Keratinocyte (primary cell): ENCODE measurements at regions not wholly inside any gene's neighbourhood (a gene's known extent, or its start where the extent isn't known, plus 50 kb on each side); places are given as distances from the start of the nearest gene placed in this dataset.

ENCODE experiments used
- DNase-seq: peaks from one replicate; pipeline ENCODE4 v3.0.0-alpha.2; 2011; ENCODE audit warnings: low read depth, missing footprints, low spot score
- FAIRE-seq: peaks from 2 replicates; lab custom pipeline; 2011; peaks lifted over from hg19 to GRCh38; lab: Jason Lieb, UNC
- H2AFZ ChIP-seq: 2 replicates; pipeline ENCODE4 v1.6.0; 2012; ENCODE audit warnings: low read length, control low read depth, inconsistent platforms; ENCODE audit not compliant: control insufficient read depth
- H3K27ac ChIP-seq: 2 replicates; pipeline ENCODE4 v1.5.1; 2011; ENCODE audit warnings: low read length; ENCODE audit not compliant: control insufficient read depth, insufficient read depth
- H3K27me3 ChIP-seq: 3 replicates; pipeline ENCODE4 v1.6.0; 2011; ENCODE audit warnings: low read length; ENCODE audit not compliant: control insufficient read depth, insufficient read depth; ENCODE audit errors: extremely low read depth
- H3K36me3 ChIP-seq, 2 experiments: 2 replicates in 1 of 2; 3 replicates in 1 of 2; pipeline ENCODE4 v1.5.1; 2011; ENCODE audit warnings: low read length in 2 of 2, mild to moderate bottlenecking in 1 of 2; ENCODE audit not compliant: control insufficient read depth in 2 of 2, insufficient read depth in 2 of 2; ENCODE audit errors: extremely low read depth in 1 of 2
- H3K4me1 ChIP-seq: 3 replicates; pipeline ENCODE4 v1.5.1; 2011; ENCODE audit warnings: low read length; ENCODE audit not compliant: control insufficient read depth, insufficient read depth; ENCODE audit errors: extremely low read depth
- H3K4me2 ChIP-seq: 3 replicates; pipeline ENCODE4 v1.6.0; 2011; ENCODE audit warnings: low read depth, low read length; ENCODE audit not compliant: control insufficient read depth, insufficient read depth; ENCODE audit errors: extremely low read depth
- H3K4me3 ChIP-seq, 3 experiments: fragments of 200-600 bp in 1 of 3; sonication (generic) in 1 of 3; 2 replicates in 2 of 3; 3 replicates in 1 of 3; pipeline ENCODE4 v1.5.1; 2011 to 2016; ENCODE audit warnings: low read length in 3 of 3, mild to moderate bottlenecking in 3 of 3, control low read depth in 2 of 3, inconsistent platforms in 1 of 3, low read depth in 1 of 3, mixed read lengths in 1 of 3, mixed run types in 1 of 3, moderate library complexity in 1 of 3; ENCODE audit not compliant: control insufficient read depth in 2 of 3, insufficient read depth in 2 of 3; ENCODE audit errors: extremely low read depth in 1 of 3
- H3K79me2 ChIP-seq: 2 replicates; pipeline ENCODE4 v1.6.0; 2012; ENCODE audit warnings: low read length; ENCODE audit not compliant: control insufficient read depth, insufficient read depth
- H3K9ac ChIP-seq: 3 replicates; pipeline ENCODE4 v1.6.0; 2011; ENCODE audit warnings: low read length; ENCODE audit not compliant: control insufficient read depth, insufficient read depth; ENCODE audit errors: extremely low read depth
- H3K9me1 ChIP-seq: 3 replicates; pipeline ENCODE4 v1.6.0; 2011; ENCODE audit warnings: low read length; ENCODE audit not compliant: control insufficient read depth, insufficient read depth; ENCODE audit errors: extremely low read depth
- H3K9me3 ChIP-seq: 2 replicates; pipeline ENCODE4 v1.5.1; 2012; ENCODE audit warnings: low read depth, low read length; ENCODE audit not compliant: control insufficient read depth
- H4K20me1 ChIP-seq: 3 replicates; pipeline ENCODE4 v1.6.0; 2011; ENCODE audit warnings: low read length; ENCODE audit not compliant: control insufficient read depth, insufficient read depth; ENCODE audit errors: extremely low read depth
- CTCF ChIP-seq, 3 experiments: IDR thresholded peaks in 1 of 3; conservative IDR thresholded peaks in 1 of 3; optimal IDR thresholded peaks in 1 of 3; 2 replicates in 2 of 3; 3 replicates in 1 of 3; pipeline versions ENCODE3 to v1.5.1; 2011; ENCODE audit warnings: low read length in 3 of 3, mild to moderate bottlenecking in 3 of 3, moderate library complexity in 2 of 3, control low read depth in 1 of 3, inconsistent platforms in 1 of 3; ENCODE audit not compliant: insufficient read depth in 2 of 3; ENCODE audit errors: extremely low read depth in 1 of 3
- EZH2 ChIP-seq: IDR thresholded peaks from one replicate; pipeline ENCODE4 v1.6.1; 2012; ENCODE audit warnings: inconsistent platforms, mild to moderate bottlenecking, low read length, moderate library complexity
- dilution Hi-C: fragments of 300-500 bp; cut with MboI; formaldehyde crosslinking; loops from one replicate; pipeline ENCODE4 v1.7.0; 2020; ENCODE audit warnings: low sequenced_read_pairs; ENCODE audit not compliant: extremely low pct_ligation_motif_present

- Histone ChIP-seq H3K9me3 (no peaks in the 10 kb centered on the region), H3K36me3 (no peaks in the 10 kb centered on the region), H3K27me3 (no peaks in the 10 kb centered on the region), H2AFZ (no peak overlapping the region), H3K79me2 (no peaks in the 10 kb centered on the region), H3K4me1 (no peaks in the 10 kb centered on the region), H3K9ac (no peak overlapping the region), H3K27ac (no peak overlapping the region), H3K4me3 (no peak overlapping the region), H4K20me1 (no peaks in the 10 kb centered on the region), H3K9me1 (no peaks in the 10 kb centered on the region), H3K4me2 (no peak overlapping the region)
- dilution Hi-C loops, result no loop called here
- TF ChIP-seq CTCF (optimal IDR thresholded peaks at IDR 0.05 in 1 of 3, IDR thresholded peaks at IDR 0.05 in 1 of 3, conservative IDR thresholded peaks at IDR 0.05 in 1 of 3; ENCODE audit: extremely low read depth in 1 of 3, insufficient read depth in 2 of 3, low read length in 3 of 3) (no peak), EZH2 (no peak)
- FAIRE-seq (no peak), DNase-seq (no peak)
Measured at GRCh38 chr5:68738236-68738635, 355.6 kb upstream of the SLC30A5 start.

DNA sequence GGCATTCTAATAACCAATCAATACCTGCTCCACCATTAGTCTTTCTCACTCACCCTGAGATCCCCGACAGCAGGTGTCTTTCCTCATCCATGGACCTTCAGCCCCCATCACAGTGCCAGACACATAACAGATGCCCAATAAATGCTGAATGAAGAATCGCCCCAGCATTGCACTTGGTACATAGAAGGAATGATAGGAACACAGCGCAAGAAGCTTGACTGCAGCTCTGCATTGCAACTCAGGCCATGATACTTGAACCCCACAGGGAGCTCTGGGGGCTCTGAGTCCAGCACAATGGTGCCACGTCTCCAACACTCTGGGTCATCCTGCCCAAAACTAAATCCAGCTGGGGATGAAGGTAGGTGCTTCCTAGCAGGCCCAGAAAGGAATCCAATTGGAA lies 355.0 kb upstream of the SLC30A5 start:
- H3K4me2 ChIP-seq, result no peak overlapping the region
- no peaks in the 10 kb centered on the region for H3K79me2 ChIP-seq
- no peaks in the 10 kb centered on the region for H3K9me1 ChIP-seq
- FAIRE-seq (no peak), DNase-seq (no peak)
- no peak overlapping the region for H3K9ac ChIP-seq
- no peaks in the 10 kb centered on the region for H3K9me3 ChIP-seq
- H3K27ac ChIP-seq, result no peak overlapping the region
- no peak overlapping the region for H3K4me3 ChIP-seq
- H3K36me3 ChIP-seq, result no peaks in the 10 kb centered on the region
- H3K27me3 ChIP-seq, result no peaks in the 10 kb centered on the region
- TF ChIP-seq CTCF (optimal IDR thresholded peaks at IDR 0.05 in 1 of 3, IDR thresholded peaks at IDR 0.05 in 1 of 3, conservative IDR thresholded peaks at IDR 0.05 in 1 of 3; ENCODE audit: extremely low read depth in 1 of 3, insufficient read depth in 2 of 3, low read length in 3 of 3) (no peak), EZH2 (no peak)
- dilution Hi-C loops, result no loop called here
- H4K20me1 ChIP-seq, result no peaks in the 10 kb centered on the region
- no peaks in the 10 kb centered on the region for H3K4me1 ChIP-seq
- H2AFZ ChIP-seq, result no peak overlapping the region
